NCI-H2029 treated with DMSO at 0.1 percent for 48 hours (cell line): ENCODE measurements at regions not wholly inside any gene's neighbourhood (a gene's known extent, or its start where the extent isn't known, plus 50 kb on each side); places are given as distances from the start of the nearest gene placed in this dataset.

Experiments
- DNase-seq: peaks from one replicate; lab custom pipeline; 2025; lab: John Stamatoyannopoulos, UW

- no peak for DNase-seq
Measured at GRCh38 chr16:79754081-79754480, 153.5 kb upstream of the MAF start.

GRCh38 chr16:79753286-79753685 is 152.7 kb upstream of the MAF start:
- DNase-seq, result no peak

GRCh38 chr16:79752396-79752795 is 151.9 kb upstream of the MAF start:
- no peak for DNase-seq

- DNase-seq, result no peak
Measured at GRCh38 chr16:79751471-79752184, 151.1 kb upstream of the MAF start.

GRCh38 chr16:79750311-79750710 is 149.8 kb upstream of the MAF start:
- no peak for DNase-seq

GRCh38 chr16:79748629-79749028 is 148.1 kb upstream of the MAF start:
- DNase-seq, result no peak

GRCh38 chr16:79747688-79748087 is 147.2 kb upstream of the MAF start:
- no peak for DNase-seq

- no peak for DNase-seq
Measured at GRCh38 chr16:79740252-79740651, 139.7 kb upstream of the MAF start.

- no peak for DNase-seq
Measured at GRCh38 chr16:79735271-79735670, 134.7 kb upstream of the MAF start.

- no peak for DNase-seq
Measured at GRCh38 chr16:79734721-79735120, 134.2 kb upstream of the MAF start.

- DNase-seq, result no peak
Measured at GRCh38 chr16:79728923-79729240, 128.3 kb upstream of the MAF start.

GRCh38 chr16:79728048-79728922 is 127.7 kb upstream of the MAF start:
- DNase-seq, result no peak

- DNase-seq, result no peak
Measured at GRCh38 chr16:79726902-79727301, 126.4 kb upstream of the MAF start.

GRCh38 chr16:79725051-79725450 is 124.5 kb upstream of the MAF start:
- DNase-seq, result no peak

- DNase-seq, result no peak
Measured at GRCh38 chr16:79723583-79724168, 123.1 kb upstream of the MAF start.

GRCh38 chr16:79721270-79721669 is 120.7 kb upstream of the MAF start:
- no peak for DNase-seq

- DNase-seq, result no peak
Measured at GRCh38 chr16:79717333-79718137, 117.0 kb upstream of the MAF start.

GRCh38 chr16:79716645-79717332 is 116.3 kb upstream of the MAF start:
- DNase-seq, result no peak

GRCh38 chr16:79715061-79715460 is 114.5 kb upstream of the MAF start:
- DNase-seq, result no peak

- DNase-seq, result no peak
Measured at GRCh38 chr16:79714440-79714839, 113.9 kb upstream of the MAF start.

GRCh38 chr16:79713609-79714309 is 113.2 kb upstream of the MAF start:
- no peak for DNase-seq
